Mucosa of descending colon (tissue), 3 donors: ENCODE measurements at regions not wholly inside any gene's neighbourhood (a gene's known extent, or its start where the extent isn't known, plus 50 kb on each side); places are given as distances from the start of the nearest gene placed in this dataset.

Source experiments
- ATAC-seq: fragments of 200-7000 bp; cut with Tn5 transposase; one replicate; pipeline ENCODE4 v1.9.1; 2020; ENCODE audit warnings: mild to moderate bottlenecking, moderate library complexity
- DNase-seq, 3 donors: peaks; one replicate each; pipeline ENCODE4 v3.0.0-alpha.2; 2020
- H3K36me3 ChIP-seq: fragments of 200-600 bp; one replicate; pipeline ENCODE4 v1.8.0; 2021; ENCODE audit warnings: low read depth, mild to moderate bottlenecking
- H3K4me1 ChIP-seq: fragments of 200-600 bp; one replicate; pipeline ENCODE4 v1.8.0; 2021; ENCODE audit warnings: low read depth, mild to moderate bottlenecking
- H3K4me3 ChIP-seq: fragments of 200-600 bp; one replicate; pipeline ENCODE4 v1.8.0; 2021; ENCODE audit warnings: mild to moderate bottlenecking
- H3K9me3 ChIP-seq: fragments of 200-600 bp; one replicate; pipeline ENCODE4 v1.8.0; 2021; ENCODE audit warnings: mild to moderate bottlenecking
- intact Hi-C, 2 donors: fragments of 100-400 bp; cut with DNase I in 1 of 2; cut with micrococcal nuclease in 1 of 2; formaldehyde crosslinking; loops; one replicate each; pipeline versions ENCODE4 v1.11.0 to v1.11.1; 2022; cut with DNase I, micrococcal nuclease
- TF ChIP-seq, protein P1 (sequence below): fragments of 200-600 bp; IDR thresholded peaks from one replicate; pipeline ENCODE4 v1.8.0; 2022; ENCODE audit warnings: antibody characterized with exemption, mild to moderate bottlenecking
- donor health status: DM: no; HTN: no; CAD: no; lungs with moderate emphysema.
- donor health status: DM: no; HTN: no; CAD: no.
- donor health status: DM: no; HTN: yes; CAD: no.

DNA sequence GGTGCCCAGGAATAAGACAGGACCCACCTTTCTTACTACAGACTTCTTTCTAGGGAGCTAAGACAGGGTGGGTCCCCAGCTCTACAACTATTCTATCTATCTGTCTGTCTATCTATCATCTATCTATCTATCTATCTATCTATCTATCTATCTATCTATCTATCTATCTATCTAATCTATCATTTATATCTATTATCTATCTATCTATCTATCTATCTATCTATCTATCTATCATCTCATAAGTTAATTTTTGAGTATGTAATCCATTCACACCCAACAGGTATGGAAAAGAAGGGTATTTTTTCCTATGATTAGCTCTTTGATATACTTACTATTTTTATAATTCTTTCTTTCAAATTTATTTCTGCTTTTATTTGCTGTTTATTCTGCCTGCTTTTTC lies 55.9 kb downstream of the BAMBI start:
- Histone ChIP-seq H3K4me3 (no peak overlapping the region), H3K36me3 (no peaks in the 10 kb centered on the region), H3K9me3 (no peaks in the 10 kb centered on the region), H3K4me1 (no peaks in the 10 kb centered on the region)
- ATAC-seq (no peak), DNase-seq (no peak)
- TF ChIP-seq, protein P1, sequence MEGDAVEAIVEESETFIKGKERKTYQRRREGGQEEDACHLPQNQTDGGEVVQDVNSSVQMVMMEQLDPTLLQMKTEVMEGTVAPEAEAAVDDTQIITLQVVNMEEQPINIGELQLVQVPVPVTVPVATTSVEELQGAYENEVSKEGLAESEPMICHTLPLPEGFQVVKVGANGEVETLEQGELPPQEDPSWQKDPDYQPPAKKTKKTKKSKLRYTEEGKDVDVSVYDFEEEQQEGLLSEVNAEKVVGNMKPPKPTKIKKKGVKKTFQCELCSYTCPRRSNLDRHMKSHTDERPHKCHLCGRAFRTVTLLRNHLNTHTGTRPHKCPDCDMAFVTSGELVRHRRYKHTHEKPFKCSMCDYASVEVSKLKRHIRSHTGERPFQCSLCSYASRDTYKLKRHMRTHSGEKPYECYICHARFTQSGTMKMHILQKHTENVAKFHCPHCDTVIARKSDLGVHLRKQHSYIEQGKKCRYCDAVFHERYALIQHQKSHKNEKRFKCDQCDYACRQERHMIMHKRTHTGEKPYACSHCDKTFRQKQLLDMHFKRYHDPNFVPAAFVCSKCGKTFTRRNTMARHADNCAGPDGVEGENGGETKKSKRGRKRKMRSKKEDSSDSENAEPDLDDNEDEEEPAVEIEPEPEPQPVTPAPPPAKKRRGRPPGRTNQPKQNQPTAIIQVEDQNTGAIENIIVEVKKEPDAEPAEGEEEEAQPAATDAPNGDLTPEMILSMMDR = no peak
- intact Hi-C loops = no loop called here

DNA sequence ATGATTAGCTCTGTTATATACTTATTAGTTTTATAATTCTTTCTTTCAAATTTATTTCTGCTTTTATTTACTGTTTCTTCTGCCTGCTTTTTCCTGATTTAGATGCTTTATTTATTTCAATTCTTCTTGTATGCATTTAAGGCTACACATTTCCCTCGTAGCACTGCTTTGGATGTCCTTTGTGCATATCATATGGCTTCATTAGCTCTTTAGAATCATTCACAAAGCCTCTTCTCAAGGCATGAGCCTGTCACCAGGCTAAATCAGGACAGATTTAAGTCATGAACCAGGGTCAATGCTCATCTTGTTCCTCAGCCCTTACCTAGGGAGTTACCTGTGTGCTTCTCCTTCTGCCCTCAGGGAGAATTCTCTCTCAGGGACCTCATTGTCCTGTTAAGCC lies 56.3 kb downstream of the BAMBI start:
- Histone ChIP-seq H3K4me1 (no peaks in the 10 kb centered on the region), H3K4me3 (no peak overlapping the region), H3K9me3 (no peaks in the 10 kb centered on the region), H3K36me3 (no peaks in the 10 kb centered on the region)
- intact Hi-C loops = no loop called here
- TF ChIP-seq, protein P1 = no peak
- DNase-seq = no peak
- ATAC-seq = no peak

DNA sequence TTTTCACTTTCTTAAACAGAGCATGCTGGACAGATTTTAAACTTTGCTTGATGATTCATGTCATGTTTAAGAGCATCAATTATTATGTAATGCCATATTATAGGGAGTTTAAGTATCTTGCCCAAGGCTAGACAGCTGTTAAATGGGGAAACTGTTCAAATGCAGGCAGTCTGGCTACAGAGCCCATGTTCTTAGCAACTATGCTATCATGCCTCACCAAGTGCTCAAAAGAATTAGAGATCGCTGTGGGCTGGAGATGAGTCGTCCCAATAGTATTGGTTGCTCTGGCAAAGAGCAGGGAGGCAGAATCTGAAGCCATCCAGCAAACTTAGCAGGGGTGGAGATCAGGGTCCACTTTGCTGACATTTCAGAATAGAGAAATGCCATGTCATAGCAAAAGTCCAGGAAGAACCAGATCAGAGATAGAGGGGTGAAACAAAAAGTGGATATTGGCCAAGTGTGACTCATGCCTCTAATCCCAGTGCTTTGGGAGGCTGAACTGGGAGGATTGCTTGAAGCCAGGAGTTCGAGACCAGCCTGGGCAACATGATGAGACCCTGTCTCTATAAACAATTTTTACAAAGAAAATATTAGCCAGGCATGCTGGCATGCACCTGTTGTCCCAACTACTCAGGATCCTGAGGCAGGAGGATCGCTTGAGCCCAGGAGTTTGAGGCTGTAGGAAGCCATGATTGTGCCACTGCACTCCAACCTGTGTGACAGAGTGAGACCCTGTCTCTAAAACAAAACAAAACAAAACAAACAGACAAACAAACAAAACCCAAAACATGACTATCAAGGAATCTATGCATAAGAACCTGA lies 57.8 kb downstream of the BAMBI start:
- TF ChIP-seq, protein P1 = no peak
- DNase-seq = no peak

DNA sequence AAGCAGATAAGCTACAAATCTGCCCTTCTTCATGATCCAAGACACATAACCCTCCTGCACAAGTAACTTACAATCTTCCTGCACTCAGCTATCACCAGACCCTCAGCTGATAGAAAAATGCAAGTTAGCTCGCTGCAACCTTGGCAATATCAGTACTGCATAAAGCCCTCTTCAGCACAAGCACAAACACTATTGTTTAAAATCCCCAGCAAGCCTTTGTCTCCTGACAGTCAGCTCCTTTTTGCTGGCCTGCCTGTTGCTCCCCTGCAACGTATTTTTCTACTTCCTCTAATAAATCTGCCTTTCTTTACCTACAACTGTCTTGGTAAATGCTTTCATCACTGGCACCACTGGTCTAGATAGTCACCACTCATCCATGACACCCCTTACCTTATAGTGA lies 59.8 kb downstream of the BAMBI start:
- no peak for DNase-seq
- H3K4me3 ChIP-seq = no peak overlapping the region
- intact Hi-C loops = no loop called here
- H3K36me3 ChIP-seq = no peaks in the 10 kb centered on the region
- no peaks in the 10 kb centered on the region for H3K9me3 ChIP-seq
- ATAC-seq = no peak
- H3K4me1 ChIP-seq = no peaks in the 10 kb centered on the region
- TF ChIP-seq, protein P1 = no peak

More for the DNA sequence above, 57.8 kb downstream of the BAMBI start:
- no peaks in the 10 kb centered on the region for H3K4me1 ChIP-seq
- intact Hi-C loops = no loop called here
- no peak for ATAC-seq
- no peaks in the 10 kb centered on the region for H3K36me3 ChIP-seq
- no peaks in the 10 kb centered on the region for H3K9me3 ChIP-seq
- no peak overlapping the region for H3K4me3 ChIP-seq

DNA sequence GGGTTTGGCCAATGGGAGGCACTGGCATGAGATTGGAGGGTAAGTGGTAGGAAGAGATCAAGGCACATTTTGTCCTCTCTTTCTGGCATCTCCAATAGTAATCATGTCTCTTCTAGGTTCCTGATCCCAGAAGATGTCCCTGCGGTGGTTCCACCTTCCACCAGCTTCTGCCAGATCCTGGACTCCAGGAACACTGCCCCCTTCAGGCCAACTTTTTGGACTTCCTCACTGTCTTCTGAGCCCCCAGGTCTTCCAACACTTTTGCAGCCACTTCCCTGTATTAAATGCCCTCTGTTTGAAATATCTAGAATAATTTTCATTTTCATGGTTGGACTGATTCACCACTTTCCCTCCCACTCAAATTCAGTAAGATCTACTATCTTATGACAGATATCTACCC lies 60.9 kb downstream of the BAMBI start:
- Histone ChIP-seq H3K36me3 (no peaks in the 10 kb centered on the region), H3K4me1 (no peaks in the 10 kb centered on the region), H3K4me3 (no peak overlapping the region), H3K9me3 (no peaks in the 10 kb centered on the region)
- peak in 1 of 3 donors; percentile 23 for DNase-seq
- ATAC-seq = no peak
- intact Hi-C loops = no loop called here
- TF ChIP-seq, protein P1 = no peak
